ENCODE measurements at regions not wholly inside any gene's neighbourhood (a gene's known extent, or its start where the extent isn't known, plus 50 kb on each side); places are given as distances from the start of the nearest gene placed in this dataset.

- TF ChIP-seq CTCF (conservative IDR thresholded peaks at IDR 0.05; ENCODE audit: low read depth, low read length): no peak
- TF ChIP-seq EZH2 (IDR thresholded peaks at IDR 0.05; ENCODE audit: borderline replicate concordance, low read depth, low read length, poor library complexity, severe bottlenecking): no peak
These were observed 268.9 kb upstream of the OSR1 start for GRCh38 chr2:19627359-19627758.
